ENCODE measurements at regions not wholly inside any gene's neighbourhood (a gene's known extent, or its start where the extent isn't known, plus 50 kb on each side); places are given as distances from the start of the nearest gene placed in this dataset.

- Mint-ChIP-seq H3K27me3 (ENCODE audit: unreplicated experiment) (no peaks in the 10 kb centered on the region), H3K36me3 (ENCODE audit: low read depth, unreplicated experiment) (no peaks in the 10 kb centered on the region), H3K4me1 (ENCODE audit: unreplicated experiment) (no peaks in the 10 kb centered on the region), H3K4me3 (ENCODE audit: unreplicated experiment) (no peak overlapping the region), H3K27ac (ENCODE audit: unreplicated experiment) (no peak overlapping the region), H3K9me3 (ENCODE audit: unreplicated experiment) (no peaks in the 10 kb centered on the region)
- TF ChIP-seq CTCF (IDR thresholded peaks at IDR 0.05; ENCODE audit: unreplicated experiment) = no peak
- no peak for DNase-seq (ENCODE audit: low spot score)
These were observed 290.2 kb downstream of the KLF6 start for GRCh38 chr10:3494838-3495230.

- Mint-ChIP-seq H3K4me3 (ENCODE audit: unreplicated experiment) (no peak overlapping the region), H3K4me1 (ENCODE audit: unreplicated experiment) (no peaks in the 10 kb centered on the region), H3K27me3 (ENCODE audit: unreplicated experiment) (no peaks in the 10 kb centered on the region), H3K9me3 (ENCODE audit: unreplicated experiment) (no peaks in the 10 kb centered on the region), H3K36me3 (ENCODE audit: low read depth, unreplicated experiment) (no peaks in the 10 kb centered on the region), H3K27ac (ENCODE audit: unreplicated experiment) (no peak overlapping the region)
- no peak for TF ChIP-seq CTCF (IDR thresholded peaks at IDR 0.05; ENCODE audit: unreplicated experiment)
- DNase-seq (ENCODE audit: low spot score) = no peak
These were observed 290.7 kb downstream of the KLF6 start for GRCh38 chr10:3494131-3494837.

GRCh38 chr10:3493621-3494020 is 291.4 kb downstream of the KLF6 start:
- no peaks in the 10 kb centered on the region for H3K36me3 Mint-ChIP-seq (ENCODE audit: low read depth, unreplicated experiment)
- TF ChIP-seq CTCF (IDR thresholded peaks at IDR 0.05; ENCODE audit: unreplicated experiment) = no peak
- no peaks in the 10 kb centered on the region for H3K9me3 Mint-ChIP-seq (ENCODE audit: unreplicated experiment)
- no peaks in the 10 kb centered on the region for H3K4me1 Mint-ChIP-seq (ENCODE audit: unreplicated experiment)
- DNase-seq (ENCODE audit: low spot score) = no peak
- H3K27ac Mint-ChIP-seq (ENCODE audit: unreplicated experiment) = no peak overlapping the region
- H3K4me3 Mint-ChIP-seq (ENCODE audit: unreplicated experiment) = no peak overlapping the region
- no peaks in the 10 kb centered on the region for H3K27me3 Mint-ChIP-seq (ENCODE audit: unreplicated experiment)

- no peak for DNase-seq (ENCODE audit: low spot score)
- no peak for TF ChIP-seq CTCF (IDR thresholded peaks at IDR 0.05; ENCODE audit: unreplicated experiment)
- Mint-ChIP-seq H3K4me1 (ENCODE audit: unreplicated experiment) (no peaks in the 10 kb centered on the region), H3K27ac (ENCODE audit: unreplicated experiment) (no peak overlapping the region), H3K9me3 (ENCODE audit: unreplicated experiment) (no peaks in the 10 kb centered on the region), H3K36me3 (ENCODE audit: low read depth, unreplicated experiment) (no peaks in the 10 kb centered on the region), H3K4me3 (ENCODE audit: unreplicated experiment) (no peak overlapping the region), H3K27me3 (ENCODE audit: unreplicated experiment) (peaks cover 4% of the 10 kb centered on the region)
These were observed 293.4 kb downstream of the KLF6 start for GRCh38 chr10:3491571-3491970.

GRCh38 chr10:3487228-3487627 is 297.8 kb downstream of the KLF6 start:
- Mint-ChIP-seq H3K4me3 (ENCODE audit: unreplicated experiment) (no peak overlapping the region), H3K36me3 (ENCODE audit: low read depth, unreplicated experiment) (peaks cover 6% of the 10 kb centered on the region), H3K27me3 (ENCODE audit: unreplicated experiment) (peaks cover 6% of the 10 kb centered on the region), H3K4me1 (ENCODE audit: unreplicated experiment) (peaks cover 8% of the 10 kb centered on the region), H3K27ac (ENCODE audit: unreplicated experiment) (no peak overlapping the region), H3K9me3 (ENCODE audit: unreplicated experiment) (no peaks in the 10 kb centered on the region)
- no peak for TF ChIP-seq CTCF (IDR thresholded peaks at IDR 0.05; ENCODE audit: unreplicated experiment)
- no peak for DNase-seq (ENCODE audit: low spot score)

Data from endothelial cell (in vitro differentiated cells).